Lower leg skin (tissue), 3 donors: ENCODE measurements at regions not wholly inside any gene's neighbourhood (a gene's known extent, or its start where the extent isn't known, plus 50 kb on each side); places are given as distances from the start of the nearest gene placed in this dataset.

ENCODE experiments used
- CTCF ChIP-seq, 3 donors: fragments of 450-650 bp; IDR thresholded peaks; one replicate each; pipeline ENCODE4 v1.5.1; 2016; ENCODE audit warnings: antibody characterized with exemption in 3 of 3, mild to moderate bottlenecking in 3 of 3, moderate library complexity in 2 of 3
- POLR2A ChIP-seq, 2 donors: fragments of 450-650 bp; IDR thresholded peaks; one replicate each; pipeline ENCODE4 v1.6.1; 2016 to 2017; ENCODE audit warnings: antibody characterized with exemption in 2 of 2, mild to moderate bottlenecking in 1 of 2, moderate library complexity in 1 of 2

- TF ChIP-seq CTCF (IDR thresholded peaks at IDR 0.05) (no peak), POLR2A (IDR thresholded peaks at IDR 0.05) (no peak)
Observed at GRCh38 chr12:83190631-83191390, 504.1 kb downstream of the TMTC2 start.
